Activated T-helper 2 cell treated with anti-CD3 and anti-CD28 coated beads, Interferon-gamma antibody, Interleukin-2, Interleukin-4, amounts not matched to agents 10 μg/mL and 5 μg/mL and 100 μg/mL, durations not matched to agents 14 hours and 24 hours and 36 hours (primary cell): ENCODE measurements at regions not wholly inside any gene's neighbourhood (a gene's known extent, or its start where the extent isn't known, plus 50 kb on each side); places are given as distances from the start of the nearest gene placed in this dataset.

Experiments
- DNase-seq: peaks from one replicate; pipeline ENCODE4 v3.0.0; 2021; ENCODE audit warnings: low spot score
- H3K27ac Mint-ChIP-seq: one replicate; pipeline ENCODE4 v1.8.0; 2021; ENCODE audit warnings: mixed read lengths
- H3K27me3 Mint-ChIP-seq: one replicate; pipeline ENCODE4 v1.8.0; 2021; ENCODE audit warnings: low read depth, mixed read lengths
- H3K36me3 Mint-ChIP-seq: one replicate; pipeline ENCODE4 v1.8.0; 2021; ENCODE audit warnings: low read depth, mixed read lengths
- H3K4me1 Mint-ChIP-seq: one replicate; pipeline ENCODE4 v1.8.0; 2021; ENCODE audit warnings: low read depth, mixed read lengths
- H3K4me3 Mint-ChIP-seq: one replicate; pipeline ENCODE4 v1.8.0; 2021; ENCODE audit warnings: low read depth, mild to moderate bottlenecking, moderate library complexity, mixed read lengths
- H3K9me3 Mint-ChIP-seq: one replicate; pipeline ENCODE4 v1.8.0; 2021; ENCODE audit warnings: mixed read lengths
- intact Hi-C: fragments of 100-400 bp; cut with micrococcal nuclease; formaldehyde crosslinking; loops from one replicate; pipeline ENCODE4 v1.15.1; 2023

- intact Hi-C loops: no loop called here
- Mint-ChIP-seq H3K4me3 (no peak overlapping the region), H3K36me3 (no peaks in the 10 kb centered on the region), H3K27me3 (peaks cover 2% of the 10 kb centered on the region), H3K9me3 (no peaks in the 10 kb centered on the region), H3K27ac (no peak overlapping the region), H3K4me1 (peaks cover 2% of the 10 kb centered on the region)
- no peak for DNase-seq
Measured at GRCh38 chr6:109291902-109292301, 90.4 kb downstream of the CD164 start.

- Mint-ChIP-seq H3K27me3 (peaks cover 8% of the 10 kb centered on the region), H3K4me3 (no peak overlapping the region), H3K9me3 (no peaks in the 10 kb centered on the region), H3K27ac (no peak overlapping the region), H3K36me3 (no peaks in the 10 kb centered on the region), H3K4me1 (no peaks in the 10 kb centered on the region)
- intact Hi-C loops: no loop called here
- DNase-seq: no peak
Measured at GRCh38 chr6:109290143-109290931, 91.9 kb downstream of the CD164 start.

GRCh38 chr6:109285366-109285765, 96.9 kb downstream of the CD164 start:
- no peak overlapping the region for H3K4me3 Mint-ChIP-seq
- H3K9me3 Mint-ChIP-seq: no peaks in the 10 kb centered on the region
- no peaks in the 10 kb centered on the region for H3K4me1 Mint-ChIP-seq
- H3K27ac Mint-ChIP-seq: no peak overlapping the region
- H3K36me3 Mint-ChIP-seq: no peaks in the 10 kb centered on the region
- intact Hi-C loops: no loop called here
- DNase-seq: no peak
- H3K27me3 Mint-ChIP-seq: peaks cover 8% of the 10 kb centered on the region

DNA sequence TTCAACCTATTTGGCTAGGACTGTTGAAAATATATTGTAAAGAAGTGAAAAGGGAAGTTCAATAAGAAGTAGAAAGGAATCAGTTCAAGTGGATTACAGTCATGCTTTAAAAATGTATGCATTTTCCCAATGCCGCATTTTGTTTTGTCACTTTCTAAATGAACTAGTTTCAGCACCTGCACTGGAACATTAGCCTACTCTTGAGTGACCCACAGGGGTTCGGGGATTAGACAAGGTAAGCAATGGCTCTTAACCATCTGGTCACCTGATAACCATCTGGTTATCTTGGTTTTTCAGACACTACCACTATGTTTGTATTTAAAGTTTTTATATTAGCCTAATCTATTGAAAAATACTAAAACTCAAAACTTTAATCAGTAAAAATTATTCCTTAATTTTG, 97.6 kb downstream of the CD164 start:
- H3K27me3 Mint-ChIP-seq: peaks cover 8% of the 10 kb centered on the region
- H3K4me1 Mint-ChIP-seq: no peaks in the 10 kb centered on the region
- H3K36me3 Mint-ChIP-seq: no peaks in the 10 kb centered on the region
- H3K9me3 Mint-ChIP-seq: no peaks in the 10 kb centered on the region
- no peak overlapping the region for H3K27ac Mint-ChIP-seq
- DNase-seq: no peak
- H3K4me3 Mint-ChIP-seq: no peak overlapping the region
- intact Hi-C loops: no loop called here

DNA sequence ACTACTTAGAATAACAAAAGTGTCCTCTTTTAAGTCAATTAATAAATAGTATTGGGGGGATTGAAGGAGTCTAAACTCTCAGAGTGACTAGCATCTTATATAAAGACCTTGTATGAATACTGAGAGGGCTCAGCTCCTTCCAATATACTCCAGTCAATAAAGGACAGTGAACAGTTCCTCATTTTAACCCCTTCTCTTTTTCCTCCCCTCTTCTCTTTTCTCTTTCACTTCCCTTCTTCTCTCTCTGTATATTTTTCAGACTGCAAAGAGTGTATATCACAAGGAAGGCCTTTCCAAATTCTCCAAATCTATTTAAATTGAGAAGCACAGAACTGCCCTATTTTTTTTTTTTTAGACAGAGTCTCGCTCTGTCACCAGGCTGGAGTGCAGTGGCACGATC, 99.5 kb downstream of the CD164 start:
- intact Hi-C loops: no loop called here
- no peak overlapping the region for H3K27ac Mint-ChIP-seq
- no peak overlapping the region for H3K4me3 Mint-ChIP-seq
- H3K9me3 Mint-ChIP-seq: no peaks in the 10 kb centered on the region
- H3K27me3 Mint-ChIP-seq: peaks cover 8% of the 10 kb centered on the region
- DNase-seq: no peak
- no peaks in the 10 kb centered on the region for H3K4me1 Mint-ChIP-seq
- no peaks in the 10 kb centered on the region for H3K36me3 Mint-ChIP-seq

- intact Hi-C loops: no loop called here
- no peaks in the 10 kb centered on the region for H3K4me1 Mint-ChIP-seq
- no peaks in the 10 kb centered on the region for H3K36me3 Mint-ChIP-seq
- no peak for DNase-seq
- no peaks in the 10 kb centered on the region for H3K27me3 Mint-ChIP-seq
- H3K9me3 Mint-ChIP-seq: no peaks in the 10 kb centered on the region
- H3K4me3 Mint-ChIP-seq: no peak overlapping the region
- no peak overlapping the region for H3K27ac Mint-ChIP-seq
Measured at GRCh38 chr6:109279628-109280027, 102.6 kb downstream of the CD164 start.

GRCh38 chr6:109271622-109272021, 110.6 kb downstream of the CD164 start:
- Mint-ChIP-seq H3K4me3 (no peak overlapping the region), H3K9me3 (peaks cover 10% of the 10 kb centered on the region), H3K36me3 (no peaks in the 10 kb centered on the region), H3K4me1 (no peaks in the 10 kb centered on the region), H3K27me3 (no peaks in the 10 kb centered on the region), H3K27ac (no peak overlapping the region)
- DNase-seq: no peak
- intact Hi-C loops: no loop called here

DNA sequence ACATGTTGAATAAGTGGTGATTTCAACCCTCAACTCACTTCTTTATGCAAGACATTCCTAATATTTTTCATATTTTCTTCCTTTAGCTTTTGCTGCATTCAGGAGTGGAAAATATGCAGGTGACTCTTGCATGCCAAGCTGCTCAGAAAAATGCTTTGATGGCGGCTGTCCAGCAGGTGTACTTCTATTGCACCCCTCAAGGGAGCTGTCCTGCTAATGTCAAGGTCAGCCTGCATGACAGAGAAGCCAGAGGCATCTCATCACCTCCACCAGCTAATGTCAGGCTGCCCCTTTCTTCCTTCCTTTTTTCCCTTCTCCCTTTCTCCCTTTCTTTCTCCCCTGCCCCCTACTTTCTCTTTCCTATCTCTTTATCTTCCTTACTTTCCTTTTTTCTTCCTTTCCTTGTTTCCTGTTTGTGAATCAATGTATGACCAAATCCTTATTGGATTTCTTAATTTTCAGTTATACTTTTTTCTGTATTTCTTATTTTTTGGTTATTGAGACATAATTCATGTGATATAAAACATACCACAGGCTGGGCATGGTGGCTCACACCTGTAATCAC, 112.2 kb downstream of the CD164 start:
- H3K27ac Mint-ChIP-seq: no peak overlapping the region
- no peak overlapping the region for H3K4me3 Mint-ChIP-seq
- H3K9me3 Mint-ChIP-seq: peaks cover 10% of the 10 kb centered on the region
- H3K4me1 Mint-ChIP-seq: no peaks in the 10 kb centered on the region
- DNase-seq: no peak
- no peaks in the 10 kb centered on the region for H3K27me3 Mint-ChIP-seq
- intact Hi-C loops: no loop called here
- no peaks in the 10 kb centered on the region for H3K36me3 Mint-ChIP-seq

DNA sequence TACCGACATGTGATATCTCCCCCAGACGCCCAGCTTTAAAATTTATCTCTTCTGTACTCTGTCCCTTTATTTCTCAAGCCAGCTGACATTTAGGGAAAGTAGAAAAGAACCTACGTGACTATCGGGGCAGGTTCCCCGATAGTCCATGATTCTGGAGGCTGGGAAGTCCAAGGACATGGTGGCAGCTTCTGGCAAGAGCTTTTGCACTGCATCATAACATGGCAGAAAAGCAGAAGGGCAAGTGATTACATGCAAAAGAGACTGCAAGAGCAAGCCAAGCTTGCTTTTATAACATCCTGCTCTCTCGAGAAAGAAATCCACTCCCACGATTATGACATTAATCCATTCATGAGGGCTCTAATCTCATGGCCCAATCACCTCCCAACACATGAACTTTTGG, 113.2 kb downstream of the CD164 start:
- no peak overlapping the region for H3K27ac Mint-ChIP-seq
- peaks cover 10% of the 10 kb centered on the region for H3K9me3 Mint-ChIP-seq
- no peaks in the 10 kb centered on the region for H3K27me3 Mint-ChIP-seq
- H3K4me3 Mint-ChIP-seq: no peak overlapping the region
- H3K36me3 Mint-ChIP-seq: no peaks in the 10 kb centered on the region
- H3K4me1 Mint-ChIP-seq: no peaks in the 10 kb centered on the region
- DNase-seq: no peak
- intact Hi-C loops: no loop called here

DNA sequence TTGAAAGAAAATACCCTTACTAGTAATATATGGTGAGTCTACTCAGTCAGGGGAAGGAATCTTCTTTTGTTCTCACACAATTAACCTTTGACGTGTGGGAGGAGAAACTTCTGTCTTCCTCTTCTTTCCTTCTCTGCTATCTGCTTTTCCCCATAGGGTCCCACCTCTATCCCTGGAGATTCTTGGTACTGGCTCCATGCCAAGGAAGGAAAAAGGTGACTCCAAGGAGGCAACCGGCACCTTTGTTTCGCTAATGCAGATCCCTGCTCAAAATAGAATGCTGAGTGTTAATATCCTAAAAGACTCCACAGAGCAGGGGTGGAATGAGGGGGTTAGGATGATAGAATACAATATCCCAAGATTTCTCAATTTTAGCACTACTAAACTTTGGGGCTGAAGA, 116.7 kb downstream of the CD164 start:
- DNase-seq: no peak

DNA sequence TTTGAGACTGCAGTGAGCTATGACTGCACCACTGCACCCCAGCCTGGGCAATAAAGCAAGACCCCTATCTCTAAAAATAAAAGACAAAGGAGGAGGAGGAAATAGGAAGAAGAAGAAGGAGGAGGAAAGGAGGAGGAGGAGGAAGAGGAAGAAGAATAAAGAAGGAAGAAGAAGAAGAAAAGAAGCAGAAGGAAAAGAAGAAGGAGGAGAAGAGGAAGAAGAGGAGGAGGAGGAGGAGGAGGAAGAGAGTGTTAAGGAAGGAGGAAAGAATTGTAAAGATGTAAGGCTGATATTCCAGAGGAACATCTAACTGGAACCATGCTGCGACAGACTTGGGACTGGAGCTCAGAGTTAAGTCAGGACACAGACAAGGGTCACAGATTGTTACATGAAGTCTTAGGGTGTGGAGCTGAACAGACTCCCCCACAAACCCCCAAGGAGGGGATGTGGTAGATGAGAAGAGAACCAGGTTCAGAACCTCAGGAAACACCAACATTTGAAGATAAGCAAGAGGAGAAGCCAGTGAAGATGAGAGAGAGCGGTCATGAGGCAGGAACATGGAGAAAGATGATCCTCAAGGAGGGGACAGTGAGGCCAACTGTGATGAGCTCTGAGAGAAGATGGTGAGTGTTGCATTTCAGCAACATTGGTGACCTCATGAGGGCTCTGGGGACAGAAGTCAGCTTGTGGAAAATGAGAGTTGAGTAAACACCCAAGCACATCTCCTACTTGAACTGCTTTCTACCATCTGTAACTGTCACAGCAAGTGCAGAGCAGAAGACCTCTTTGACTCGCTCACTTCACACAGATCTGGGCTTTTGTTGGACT, 118.2 kb downstream of the CD164 start:
- intact Hi-C loops: no loop called here
- no peak for DNase-seq
- no peaks in the 10 kb centered on the region for H3K4me1 Mint-ChIP-seq
- H3K27me3 Mint-ChIP-seq: peaks cover 2% of the 10 kb centered on the region
- no peak overlapping the region for H3K27ac Mint-ChIP-seq
- no peaks in the 10 kb centered on the region for H3K36me3 Mint-ChIP-seq
- no peak overlapping the region for H3K4me3 Mint-ChIP-seq
- peaks cover 8% of the 10 kb centered on the region for H3K9me3 Mint-ChIP-seq

More for the DNA sequence above, 116.7 kb downstream of the CD164 start:
- H3K4me3 Mint-ChIP-seq: no peak overlapping the region
- H3K36me3 Mint-ChIP-seq: no peaks in the 10 kb centered on the region
- H3K27ac Mint-ChIP-seq: no peak overlapping the region
- peaks cover 2% of the 10 kb centered on the region for H3K27me3 Mint-ChIP-seq
- peaks cover 10% of the 10 kb centered on the region for H3K9me3 Mint-ChIP-seq
- intact Hi-C loops: no loop called here
- H3K4me1 Mint-ChIP-seq: no peaks in the 10 kb centered on the region

DNA sequence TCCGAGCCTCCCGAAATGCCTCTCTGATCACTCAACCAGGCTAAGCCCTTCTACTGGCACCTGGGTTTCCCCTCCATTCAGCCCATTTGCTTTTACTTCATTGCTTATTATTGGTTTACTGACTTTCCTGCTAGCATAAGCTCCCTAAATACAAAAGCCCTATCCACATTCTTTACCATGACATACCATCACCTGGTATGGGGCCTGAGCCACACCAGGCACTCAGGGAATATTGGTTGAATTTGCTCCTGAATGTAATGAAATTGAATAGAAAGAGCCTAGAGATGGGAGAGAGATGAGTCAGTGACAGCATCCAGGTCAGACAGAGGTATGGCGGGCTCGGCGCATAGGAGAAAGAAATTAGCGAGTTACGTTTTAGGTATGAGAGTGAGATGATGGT, 120.0 kb downstream of the CD164 start:
- H3K27ac Mint-ChIP-seq: no peak overlapping the region
- intact Hi-C loops: no loop called here
- H3K4me1 Mint-ChIP-seq: no peaks in the 10 kb centered on the region
- no peak overlapping the region for H3K4me3 Mint-ChIP-seq
- H3K9me3 Mint-ChIP-seq: peaks cover 3% of the 10 kb centered on the region
- no peak for DNase-seq
- H3K36me3 Mint-ChIP-seq: no peaks in the 10 kb centered on the region
- peaks cover 2% of the 10 kb centered on the region for H3K27me3 Mint-ChIP-seq

- no peaks in the 10 kb centered on the region for H3K9me3 Mint-ChIP-seq
- no peaks in the 10 kb centered on the region for H3K4me1 Mint-ChIP-seq
- no peaks in the 10 kb centered on the region for H3K36me3 Mint-ChIP-seq
- no peak overlapping the region for H3K4me3 Mint-ChIP-seq
- DNase-seq: no peak
- intact Hi-C loops: no loop called here
- H3K27me3 Mint-ChIP-seq: peaks cover 2% of the 10 kb centered on the region
- H3K27ac Mint-ChIP-seq: no peak overlapping the region
Measured at GRCh38 chr6:109261811-109262210, 120.5 kb downstream of the CD164 start.
